HG03175 (cell line): ENCODE measurements at regions not wholly inside any gene's neighbourhood (a gene's known extent, or its start where the extent isn't known, plus 50 kb on each side); places are given as distances from the start of the nearest gene placed in this dataset.
"Not testable (repeated sequence)": the region's sequence is repeated elsewhere in the genome, so short reads cannot be mapped to it uniquely, and the experiment has no call there.

Experiments used
- ATAC-seq: cut with Tn5 transposase; IDR thresholded peaks from one replicate; pipeline ENCODE4 v1.9.1; 2021; ENCODE audit warnings: mild to moderate bottlenecking, moderate library complexity; ENCODE audit not compliant: unreplicated experiment

DNA sequence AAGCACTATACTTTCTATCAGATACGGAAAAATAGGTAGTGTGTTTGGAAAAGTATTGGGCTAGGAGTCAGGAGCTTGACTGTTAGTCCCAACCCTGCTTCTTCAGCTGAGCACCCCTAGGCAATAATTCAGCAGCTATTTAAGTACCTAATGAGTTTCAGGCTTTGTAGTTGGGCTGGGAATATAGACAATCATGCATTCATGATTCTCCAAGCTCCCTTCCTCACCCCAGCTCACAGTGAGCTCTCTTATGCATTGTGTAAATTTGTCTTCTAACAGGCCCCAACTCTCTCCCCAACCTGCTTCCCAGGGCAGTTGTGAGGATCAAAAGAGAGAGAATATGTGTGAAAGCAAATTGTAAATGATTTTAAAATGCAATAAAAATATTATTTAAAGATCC, 201.2 kb downstream of the MSX2 start:
- no peak for ATAC-seq

DNA sequence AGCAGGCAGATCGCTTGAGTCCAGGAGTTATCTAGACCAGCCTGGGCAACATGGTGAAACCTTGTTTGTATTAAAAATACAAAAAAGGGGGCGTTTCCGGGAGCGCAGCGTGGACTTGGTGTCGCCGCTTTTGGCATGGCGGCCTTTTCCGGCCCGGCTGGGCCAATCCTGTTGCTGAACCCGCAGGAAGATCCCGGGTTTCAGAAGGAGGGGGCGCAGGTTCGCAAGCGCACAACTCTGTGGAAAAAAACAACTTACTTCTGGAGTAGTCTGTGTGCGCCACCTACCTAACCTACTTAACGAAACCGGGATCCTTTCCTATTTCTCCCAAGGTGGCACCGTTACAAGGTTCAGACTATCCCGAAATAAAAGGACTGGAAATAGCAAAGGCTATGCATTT, 198.6 kb downstream of the MSX2 start:
- ATAC-seq: no peak

DNA sequence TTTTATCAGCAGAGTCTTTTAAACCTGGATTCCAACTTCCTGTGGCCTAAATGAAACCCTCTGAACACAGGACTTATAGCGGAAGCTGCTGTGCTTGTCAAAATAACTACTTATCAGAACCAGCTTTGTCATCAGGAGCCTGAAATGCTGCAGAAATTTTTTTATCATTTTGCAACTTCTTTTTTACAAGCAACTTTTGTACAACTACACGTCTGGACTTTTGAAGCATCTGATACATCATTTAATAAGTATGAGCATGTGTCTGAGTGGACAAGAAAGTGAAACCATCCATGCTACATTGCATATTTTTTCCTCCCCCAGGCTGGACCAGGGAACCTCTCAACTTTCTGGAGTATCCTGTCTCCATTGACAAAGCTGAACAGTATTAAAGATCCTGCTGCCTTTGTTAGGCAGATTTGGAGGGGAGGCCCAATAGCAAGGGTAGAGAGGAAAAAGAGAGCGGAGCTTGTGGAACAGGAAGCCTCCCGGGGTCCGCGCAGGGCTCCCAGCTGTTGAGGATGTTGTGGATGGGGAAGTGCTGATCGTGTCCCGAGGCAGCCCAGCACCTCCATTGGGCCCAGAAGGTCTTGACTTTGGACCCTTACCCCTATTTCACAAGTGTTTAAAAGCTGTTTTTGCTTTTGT, 196.6 kb downstream of the MSX2 start:
- ATAC-seq: no peak

DNA sequence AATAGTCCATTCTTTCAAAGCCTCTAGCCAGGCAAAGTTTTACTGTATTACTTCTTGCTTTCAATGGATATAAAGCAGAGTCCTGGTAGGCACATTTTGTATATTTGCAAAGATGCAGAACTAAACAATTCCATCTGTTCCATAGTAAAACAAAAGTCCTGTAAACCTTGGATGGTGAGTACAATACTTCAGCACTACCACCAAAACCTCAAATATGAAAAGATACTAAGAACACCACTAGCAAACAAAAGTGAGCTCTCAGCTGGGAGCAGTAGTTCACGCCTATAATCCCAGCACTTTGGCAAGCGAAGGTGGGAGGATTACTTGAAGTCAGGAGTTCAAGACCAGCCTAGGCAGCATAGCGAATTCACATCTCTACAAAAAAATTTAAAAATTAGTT, 195.0 kb downstream of the MSX2 start:
- no peak for ATAC-seq

DNA sequence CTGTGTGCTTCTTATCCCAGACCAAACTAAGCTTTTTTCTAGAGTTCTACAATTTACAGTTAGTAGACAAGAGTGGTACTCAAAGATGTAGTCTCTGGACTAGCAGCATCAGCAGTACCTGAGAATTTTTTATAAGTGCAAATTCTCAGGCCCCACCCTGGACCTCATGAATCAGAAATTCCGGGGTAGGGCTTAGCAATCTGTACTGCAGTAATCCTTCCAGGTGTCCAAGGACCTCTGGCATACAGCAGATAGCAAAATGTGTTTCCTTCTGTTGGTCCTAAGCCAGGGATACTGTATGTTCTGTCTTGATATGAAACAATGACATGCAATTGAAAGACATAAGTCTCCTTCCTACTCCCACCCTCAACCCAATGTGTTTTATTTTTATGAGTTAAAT, 194.3 kb downstream of the MSX2 start:
- ATAC-seq: no peak

DNA sequence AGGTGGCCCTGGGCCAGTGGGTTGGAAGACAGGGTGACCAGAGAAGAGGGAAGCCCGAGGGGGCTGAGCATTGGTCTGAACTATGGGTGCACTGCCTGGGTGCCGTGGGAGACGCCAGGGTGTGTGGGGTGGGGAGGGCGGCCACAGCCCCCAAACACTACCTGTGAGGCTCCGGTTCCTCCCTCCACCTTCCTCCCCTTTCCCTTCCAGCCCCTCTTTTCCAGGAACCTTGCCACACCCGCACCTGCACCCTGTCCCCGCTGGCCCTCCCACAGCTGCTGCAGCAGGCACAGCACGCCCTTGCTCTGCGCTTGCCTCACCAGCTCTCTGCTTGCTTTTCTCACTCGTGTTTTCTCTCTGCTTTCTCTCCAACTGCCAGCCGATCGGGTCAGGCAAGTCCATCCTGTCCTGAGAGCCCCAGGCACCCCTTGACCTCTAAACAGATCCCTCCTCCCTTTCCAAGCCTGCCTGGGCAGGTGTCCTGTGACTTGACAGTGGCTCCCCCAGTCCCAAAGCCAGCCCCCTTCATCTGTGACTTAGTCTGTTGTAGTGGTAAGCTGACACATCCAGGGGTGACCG, 193.7 kb downstream of the MSX2 start:
- no peak for ATAC-seq

DNA sequence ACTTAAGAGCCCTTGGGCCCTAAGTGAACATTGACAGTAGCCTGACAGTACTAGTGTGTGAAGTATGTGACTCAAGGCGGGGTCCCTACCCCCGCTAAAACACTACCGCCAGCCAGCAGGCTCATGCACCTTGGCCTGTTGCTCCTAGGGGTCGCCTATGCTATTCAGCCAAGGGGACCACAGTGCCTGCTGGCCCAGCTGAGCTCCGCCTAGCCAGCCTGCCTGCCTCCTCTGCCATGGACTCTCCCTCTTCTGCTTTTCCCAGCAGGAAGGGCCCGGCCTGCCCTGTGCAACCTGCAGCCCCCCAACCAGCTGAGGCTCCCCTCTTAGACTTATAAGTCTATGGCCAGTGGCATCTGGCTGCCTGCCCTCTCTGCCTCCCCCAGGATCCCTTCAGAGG, 193.1 kb downstream of the MSX2 start:
- not testable (repeated sequence) for ATAC-seq

DNA sequence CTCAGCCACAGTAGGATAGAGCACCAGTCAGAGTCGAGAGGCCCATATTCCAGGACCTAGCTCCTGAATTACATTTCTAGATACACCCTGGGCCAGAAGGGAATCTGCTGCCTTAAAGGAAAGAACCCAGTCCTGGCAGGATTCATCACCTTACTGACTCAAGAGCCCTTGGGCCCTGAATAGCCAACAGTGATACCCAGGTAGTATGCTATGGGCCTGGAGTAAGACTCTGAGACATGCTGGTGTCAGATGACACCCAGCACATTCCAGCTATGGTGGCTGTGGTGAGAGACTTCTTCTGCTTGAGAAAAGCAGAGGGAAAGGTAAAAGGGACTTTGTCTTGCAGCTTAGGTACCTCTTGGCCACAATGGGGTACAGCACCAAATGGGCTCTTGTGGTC, 192.5 kb downstream of the MSX2 start:
- ATAC-seq: not testable (repeated sequence)

DNA sequence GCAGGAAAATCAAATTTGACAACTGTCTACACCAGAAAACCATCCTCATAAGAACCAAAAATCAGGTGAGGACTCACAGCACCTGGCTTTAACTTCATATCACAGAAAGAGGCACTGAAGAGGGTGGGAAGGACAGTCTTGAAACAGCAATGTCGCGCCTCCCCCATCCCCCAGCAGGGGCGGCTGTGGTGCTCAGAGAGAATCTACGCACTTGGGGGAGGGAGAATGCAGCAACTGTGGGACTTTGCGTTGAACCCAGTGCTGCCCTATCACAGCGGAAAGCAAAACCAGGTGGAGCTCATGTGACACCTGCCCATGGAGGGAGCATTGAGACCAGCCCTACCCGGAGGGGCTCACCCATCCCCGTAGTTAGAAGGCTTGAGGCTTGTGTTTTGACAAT, 191.8 kb downstream of the MSX2 start:
- no peak for ATAC-seq

DNA sequence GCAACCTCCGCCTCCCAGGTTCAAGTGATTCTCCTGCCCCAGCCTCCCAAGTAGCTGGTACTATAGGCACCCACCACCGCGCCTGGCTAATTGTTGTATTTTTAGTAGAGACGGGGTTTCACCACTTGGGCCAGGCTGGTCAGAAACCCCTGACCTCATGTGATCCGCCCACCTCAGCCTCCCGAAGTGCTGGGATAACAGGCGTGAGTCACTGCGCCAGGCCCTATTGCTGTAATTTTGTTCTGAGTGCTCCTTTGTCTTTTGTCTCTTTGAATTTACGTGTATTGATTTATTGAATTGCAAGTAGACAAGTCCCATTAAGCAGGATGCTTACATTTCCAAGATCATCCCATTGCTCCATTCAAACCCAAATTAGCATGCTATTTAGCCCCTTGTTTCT, 186.7 kb downstream of the MSX2 start:
- ATAC-seq: no peak

DNA sequence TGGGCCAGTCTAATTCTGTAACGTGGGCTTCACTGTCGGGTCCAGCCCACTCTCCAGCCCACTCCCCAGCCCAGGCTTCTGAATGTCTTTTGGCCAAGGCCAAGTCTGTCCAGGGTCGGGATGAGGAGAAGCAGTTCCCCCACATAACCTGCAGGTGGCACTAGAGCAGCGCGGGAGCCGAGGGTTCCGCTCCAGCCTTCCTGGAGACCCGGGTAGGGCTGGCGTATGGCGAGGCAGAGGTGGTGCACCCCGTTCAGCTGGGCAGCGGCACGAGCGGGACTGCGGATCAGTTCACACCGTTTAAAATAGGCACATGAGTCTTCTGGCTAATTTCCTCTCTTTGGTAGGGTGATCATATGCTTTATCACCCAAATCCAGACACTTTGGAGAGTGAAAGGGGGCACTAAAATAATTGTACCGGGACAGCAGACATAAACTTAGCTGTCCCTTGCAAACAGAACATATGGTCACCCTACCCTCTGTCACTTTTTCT, 185.9 kb downstream of the MSX2 start:
- no peak for ATAC-seq

DNA sequence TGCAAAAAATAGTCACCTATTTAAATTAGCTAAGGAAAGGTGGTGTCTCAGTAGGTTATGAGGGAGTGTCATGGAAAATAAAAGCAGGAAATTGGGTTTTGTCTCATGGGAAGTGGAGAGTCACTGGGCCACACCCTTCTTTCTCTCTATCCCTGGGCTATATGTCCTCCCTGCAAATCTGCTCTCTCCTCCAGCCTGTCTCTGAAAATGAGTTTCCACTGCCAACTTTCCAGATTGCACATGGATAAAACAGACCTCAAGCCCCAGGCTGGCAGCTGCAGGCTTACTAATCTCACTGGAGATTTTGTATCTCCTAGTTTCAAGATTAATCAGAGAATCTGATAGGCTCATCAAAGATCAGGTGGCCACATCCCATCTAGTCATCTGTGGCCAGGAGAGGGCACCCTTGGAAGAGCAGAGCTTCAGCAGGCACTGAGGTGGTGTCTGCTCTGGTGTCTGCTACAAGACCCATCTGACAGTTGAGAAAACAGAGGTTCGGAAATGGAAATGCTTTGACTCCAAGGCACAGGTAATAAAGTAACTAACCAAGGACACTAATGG, 178.9 kb downstream of the MSX2 start:
- no peak for ATAC-seq

DNA sequence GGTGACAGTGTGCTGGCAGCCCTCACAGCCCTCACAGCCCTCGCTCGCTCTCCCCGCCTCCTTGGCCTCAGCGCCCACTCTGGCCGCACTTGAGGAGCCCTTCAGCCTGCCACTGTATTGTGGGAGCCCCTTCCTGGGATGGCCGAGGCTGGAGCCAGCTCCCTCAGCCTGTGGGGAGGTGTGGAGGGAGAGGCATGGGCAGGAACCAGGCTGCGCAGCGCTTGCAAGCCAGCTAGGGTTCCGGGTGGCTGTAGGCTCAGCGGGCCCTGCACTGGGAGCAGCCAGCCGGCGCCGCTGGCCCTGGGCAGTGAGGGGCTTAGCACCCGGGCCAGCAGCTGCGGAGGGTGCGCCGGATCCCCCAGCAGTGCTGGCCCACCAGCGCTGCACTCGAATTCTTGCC, 177.0 kb downstream of the MSX2 start:
- ATAC-seq: no peak

DNA sequence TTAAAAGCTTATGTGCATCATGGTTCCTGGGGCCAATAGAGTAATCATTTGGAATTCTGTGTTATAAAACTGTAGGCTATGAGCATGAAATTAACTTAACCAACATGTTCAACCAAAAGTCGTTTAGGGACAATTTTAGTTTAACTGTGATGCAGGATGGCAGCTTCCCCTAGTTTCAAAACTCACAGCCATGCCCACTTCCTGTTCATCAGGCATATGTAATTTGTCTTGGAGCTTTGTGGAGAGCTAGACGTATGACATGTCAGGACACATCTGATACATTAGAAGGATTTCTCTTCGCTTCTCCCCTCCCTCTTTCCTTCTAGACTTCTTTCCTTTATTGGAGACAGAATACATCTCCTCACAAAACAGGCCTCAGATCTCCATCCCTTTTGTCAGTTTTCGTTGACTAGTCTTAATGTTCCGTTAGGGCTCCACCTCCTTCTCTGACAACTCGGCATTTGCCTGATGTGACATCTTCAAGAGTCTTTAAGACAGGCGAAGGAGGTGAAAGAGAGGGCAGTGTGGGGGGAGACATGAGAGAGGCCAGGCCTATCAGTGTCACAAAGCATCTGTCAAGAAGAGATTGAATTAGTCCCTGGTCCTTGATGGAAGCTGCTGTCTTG, 176.0 kb downstream of the MSX2 start:
- no peak for ATAC-seq

DNA sequence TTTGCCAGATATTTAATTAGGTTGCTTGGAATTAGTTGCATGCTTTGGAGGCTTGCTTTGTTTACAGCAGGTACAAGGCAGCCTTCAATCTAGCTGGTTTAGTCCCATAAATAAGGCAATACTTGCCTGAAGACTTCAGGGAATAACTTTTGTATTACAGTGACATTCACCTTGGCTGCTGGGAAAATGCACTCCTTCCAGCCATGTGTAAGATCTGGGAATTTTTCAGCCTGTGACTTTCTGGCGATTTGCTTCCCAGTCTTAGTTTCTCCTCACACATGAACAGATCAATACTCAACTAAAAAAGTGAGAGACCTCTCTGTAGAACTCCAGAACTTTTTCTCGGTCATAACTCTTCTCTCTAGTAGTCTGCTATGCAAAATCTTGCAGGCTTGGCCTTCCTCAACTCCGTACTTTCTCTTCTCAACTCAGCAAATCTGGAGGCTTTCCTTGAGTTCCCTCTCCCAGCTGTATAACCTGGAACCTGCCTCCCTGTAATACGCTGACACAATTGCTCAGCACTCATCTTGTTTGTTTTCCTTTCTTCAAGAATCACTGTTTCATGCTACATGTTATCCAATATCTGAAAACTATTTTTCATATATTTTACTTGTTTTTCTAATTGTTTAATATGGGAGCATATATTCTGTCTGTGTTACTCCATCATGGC, 173.0 kb downstream of the MSX2 start:
- ATAC-seq: no peak

DNA sequence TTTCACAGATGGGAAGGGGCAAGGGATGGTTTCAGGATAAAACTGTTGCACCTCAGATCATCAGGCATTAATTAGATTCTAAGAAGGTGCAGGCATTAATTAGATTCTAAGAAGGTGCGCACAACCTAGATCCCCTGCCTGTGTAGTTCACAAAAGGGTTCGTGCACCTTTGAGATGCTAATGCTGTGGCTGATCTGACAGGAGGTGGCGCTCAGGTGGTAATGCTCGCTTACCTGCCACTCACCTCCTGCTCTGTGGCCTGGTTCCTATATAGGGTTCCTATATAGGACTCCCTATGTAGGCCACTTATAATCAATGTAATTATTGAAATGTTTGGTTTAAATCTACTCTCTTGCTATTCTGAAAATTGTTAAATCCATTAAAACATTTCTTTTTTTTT, 171.0 kb downstream of the MSX2 start:
- no peak for ATAC-seq

DNA sequence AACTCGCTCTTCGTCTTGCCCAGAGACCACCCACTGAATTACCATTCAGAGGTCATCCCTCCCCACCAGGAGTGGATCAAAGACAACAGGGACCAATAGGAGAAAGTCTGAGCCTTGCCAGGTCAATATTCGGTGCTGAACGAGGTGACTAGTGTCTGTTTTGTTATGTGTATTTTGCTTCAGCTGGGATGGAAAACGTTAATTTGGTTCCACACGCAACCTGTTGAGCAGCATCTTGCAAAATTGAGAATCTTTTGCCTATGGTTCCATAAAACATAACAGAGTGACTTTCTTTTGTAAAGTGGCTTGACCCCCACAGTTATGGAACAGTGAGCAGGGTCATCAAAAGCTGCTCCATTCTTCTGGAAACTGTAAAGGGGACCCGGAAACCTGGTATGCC, 168.4 kb downstream of the MSX2 start:
- ATAC-seq: no peak

DNA sequence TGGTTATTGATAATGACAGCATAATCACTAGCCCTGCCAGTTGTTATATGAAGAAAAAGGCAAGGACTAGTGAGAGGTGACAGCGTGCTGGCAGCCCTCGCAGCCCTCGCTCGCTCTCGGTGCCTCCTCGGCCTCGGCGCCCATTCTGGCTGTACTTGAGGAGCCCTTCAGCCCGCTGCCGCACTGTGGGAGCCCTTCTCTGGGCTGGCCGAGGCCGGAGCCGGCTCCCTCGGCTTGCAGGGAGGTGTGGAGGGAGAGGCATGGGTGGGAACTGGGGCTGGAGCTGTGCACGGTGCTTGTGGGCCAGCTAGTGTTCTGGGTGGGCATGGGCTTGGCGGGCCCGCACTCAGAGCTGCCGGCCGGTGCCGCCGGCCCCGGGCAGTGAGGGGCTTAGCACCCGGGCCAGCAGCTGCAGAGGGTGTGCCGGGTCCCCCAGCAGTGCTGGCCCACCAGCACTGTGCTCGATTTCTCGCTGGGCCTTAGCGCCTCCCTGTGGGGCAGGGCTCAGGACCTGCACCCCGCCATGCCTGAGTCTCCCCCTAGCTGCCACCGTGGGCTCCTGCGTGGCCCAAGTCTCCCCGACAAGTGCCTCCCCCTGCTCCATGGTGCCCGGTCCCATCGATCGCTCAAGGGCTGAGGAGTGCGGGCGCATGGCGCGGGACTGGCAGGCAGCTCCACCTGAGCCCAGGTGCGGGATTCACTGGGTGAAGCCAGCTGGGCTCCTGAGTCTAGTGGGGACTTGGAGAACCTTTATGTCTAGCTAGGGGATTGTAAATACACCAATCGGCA, 156.2 kb downstream of the MSX2 start:
- ATAC-seq: not testable (repeated sequence)

DNA sequence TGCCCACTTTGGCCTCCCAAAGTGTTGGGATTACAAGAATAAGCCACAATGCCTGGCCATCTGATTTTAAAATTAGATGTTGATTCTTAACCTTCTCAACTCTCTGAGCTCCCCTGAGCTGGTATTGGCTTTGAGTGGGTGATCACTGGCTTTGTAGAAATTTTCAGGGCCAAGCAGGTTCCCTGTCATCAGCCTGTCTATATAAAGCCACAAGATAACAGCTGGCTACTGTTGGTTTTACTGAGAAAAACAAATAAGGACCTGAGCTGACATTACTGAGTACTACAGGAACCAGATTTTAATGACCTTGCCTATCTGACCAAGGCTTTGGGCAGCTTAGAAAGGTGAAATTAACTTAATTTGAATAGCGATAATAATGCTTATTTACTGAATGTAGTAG, 153.6 kb downstream of the MSX2 start:
- no peak for ATAC-seq

DNA sequence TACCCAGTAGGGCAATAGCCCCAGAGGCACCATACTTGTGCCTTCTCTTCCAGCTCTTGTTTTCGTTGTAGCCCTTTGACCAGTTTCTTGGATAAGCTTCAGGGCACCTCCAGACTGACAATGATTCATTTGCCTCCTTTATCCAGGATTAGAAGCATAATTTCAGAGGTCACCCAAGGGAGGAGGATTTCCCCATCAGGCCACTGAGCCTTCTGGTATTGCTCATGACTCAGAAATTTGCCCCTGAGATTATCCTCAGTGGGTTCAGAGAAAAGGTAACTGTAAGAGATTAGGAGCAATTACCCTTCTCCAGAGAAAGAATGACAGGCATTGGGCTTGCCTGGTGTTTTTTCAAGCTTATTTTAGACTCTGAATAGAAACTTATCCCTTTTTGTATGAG, 147.9 kb downstream of the MSX2 start:
- no peak for ATAC-seq

DNA sequence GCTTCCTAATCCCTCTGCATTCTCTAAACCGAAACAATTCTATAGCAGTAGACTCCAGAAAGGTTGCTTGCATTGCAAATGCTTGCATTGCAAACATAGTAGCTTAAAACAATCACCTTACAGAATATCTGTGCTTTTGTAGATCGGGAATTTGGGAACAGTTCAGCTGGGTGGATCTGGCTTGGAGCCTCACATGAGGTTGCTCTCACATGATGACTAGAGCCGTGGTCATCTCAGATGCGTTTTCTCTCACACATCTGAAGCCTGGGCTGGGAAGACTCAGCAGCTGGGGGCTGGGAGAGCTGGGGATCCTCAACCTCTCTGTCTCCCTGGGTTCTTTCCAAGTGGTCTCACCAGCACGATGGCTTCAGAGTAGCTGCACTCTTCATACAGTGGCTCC, 127.8 kb downstream of the MSX2 start:
- ATAC-seq: no peak
